H1 (cell line): ENCODE measurements at regions not wholly inside any gene's neighbourhood (a gene's known extent, or its start where the extent isn't known, plus 50 kb on each side); places are given as distances from the start of the nearest gene placed in this dataset.

Source experiments
- CBX8 ChIP-seq: fragments of 300-800, 300-1000 bp; sonication (generic); IDR thresholded peaks from 2 replicates; pipeline ENCODE4 v1.7.1; 2016; ENCODE audit warnings: low read depth, low read length, borderline replicate concordance
- CEBPB ChIP-seq: IDR thresholded peaks from 2 replicates; pipeline ENCODE4 v1.6.1; 2012; ENCODE audit warnings: low read depth, low read length
- EZH2 ChIP-seq: fragments of 200-600 bp; sonication (generic); IDR thresholded peaks from 2 replicates; pipeline ENCODE4 v1.7.1; 2012; ENCODE audit warnings: low read depth, mild to moderate bottlenecking, moderate library complexity, low read length, inconsistent platforms; ENCODE audit not compliant: severe bottlenecking
- POLR2A ChIP-seq, 2 experiments: IDR thresholded peaks; 1 replicate in 1 of 2; 2 replicates in 1 of 2; pipeline ENCODE4 v1.6.1; 2011; ENCODE audit warnings: low read depth in 2 of 2, low read length in 2 of 2, mild to moderate bottlenecking in 2 of 2; ENCODE audit errors: control extremely low read depth in 1 of 2
- SP4 ChIP-seq: IDR thresholded peaks from 2 replicates; pipeline ENCODE4 v1.6.1; 2012; ENCODE audit warnings: low read length, inconsistent platforms
- TF ChIP-seq, protein P1 (sequence below), 3 experiments: IDR thresholded peaks; 1 replicate in 2 of 3; 2 replicates in 1 of 3; pipeline versions ENCODE4 v1.5.1 to v1.6.1; 2011; ENCODE audit warnings: low read length in 3 of 3, mild to moderate bottlenecking in 3 of 3, inconsistent platforms in 2 of 3, low read depth in 1 of 3, moderate library complexity in 1 of 3; ENCODE audit not compliant: insufficient read depth in 1 of 3; ENCODE audit errors: control extremely low read depth in 1 of 3

DNA sequence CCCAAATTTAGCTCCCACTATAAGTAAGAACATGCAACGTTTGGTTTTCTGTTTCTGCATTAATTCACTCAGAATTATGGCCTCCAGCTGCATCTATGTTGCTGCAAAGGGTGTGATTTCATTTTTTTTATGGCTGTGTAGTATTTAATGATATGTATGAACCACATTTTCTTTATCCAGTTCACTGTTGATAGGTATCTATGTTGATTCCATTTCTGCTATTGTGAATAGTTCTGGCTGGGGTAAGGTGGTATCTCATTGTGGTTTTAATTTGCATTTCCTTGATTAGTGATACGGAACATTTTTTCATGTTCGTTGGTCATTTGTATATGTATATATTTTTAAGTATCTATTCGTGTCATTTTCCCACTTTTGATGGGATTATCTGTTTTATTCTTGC is 674.3 kb downstream of the NUP35 start:
- TF ChIP-seq POLR2A (IDR thresholded peaks at IDR 0.05; ENCODE audit: control extremely low read depth in 1 of 2, low read depth in 2 of 2, low read length in 2 of 2) = no peak
- TF ChIP-seq CBX8 = no peak
- TF ChIP-seq, protein P1, sequence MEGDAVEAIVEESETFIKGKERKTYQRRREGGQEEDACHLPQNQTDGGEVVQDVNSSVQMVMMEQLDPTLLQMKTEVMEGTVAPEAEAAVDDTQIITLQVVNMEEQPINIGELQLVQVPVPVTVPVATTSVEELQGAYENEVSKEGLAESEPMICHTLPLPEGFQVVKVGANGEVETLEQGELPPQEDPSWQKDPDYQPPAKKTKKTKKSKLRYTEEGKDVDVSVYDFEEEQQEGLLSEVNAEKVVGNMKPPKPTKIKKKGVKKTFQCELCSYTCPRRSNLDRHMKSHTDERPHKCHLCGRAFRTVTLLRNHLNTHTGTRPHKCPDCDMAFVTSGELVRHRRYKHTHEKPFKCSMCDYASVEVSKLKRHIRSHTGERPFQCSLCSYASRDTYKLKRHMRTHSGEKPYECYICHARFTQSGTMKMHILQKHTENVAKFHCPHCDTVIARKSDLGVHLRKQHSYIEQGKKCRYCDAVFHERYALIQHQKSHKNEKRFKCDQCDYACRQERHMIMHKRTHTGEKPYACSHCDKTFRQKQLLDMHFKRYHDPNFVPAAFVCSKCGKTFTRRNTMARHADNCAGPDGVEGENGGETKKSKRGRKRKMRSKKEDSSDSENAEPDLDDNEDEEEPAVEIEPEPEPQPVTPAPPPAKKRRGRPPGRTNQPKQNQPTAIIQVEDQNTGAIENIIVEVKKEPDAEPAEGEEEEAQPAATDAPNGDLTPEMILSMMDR (IDR thresholded peaks at IDR 0.05; ENCODE audit: control extremely low read depth in 1 of 3, insufficient read depth in 1 of 3, low read depth in 1 of 3, low read length in 3 of 3) = no peak
- TF ChIP-seq SP4 = no peak
- no peak for TF ChIP-seq EZH2
- TF ChIP-seq CEBPB = no peak
